ENCODE measurements at regions not wholly inside any gene's neighbourhood (a gene's known extent, or its start where the extent isn't known, plus 50 kb on each side); places are given as distances from the start of the nearest gene placed in this dataset.

DNA sequence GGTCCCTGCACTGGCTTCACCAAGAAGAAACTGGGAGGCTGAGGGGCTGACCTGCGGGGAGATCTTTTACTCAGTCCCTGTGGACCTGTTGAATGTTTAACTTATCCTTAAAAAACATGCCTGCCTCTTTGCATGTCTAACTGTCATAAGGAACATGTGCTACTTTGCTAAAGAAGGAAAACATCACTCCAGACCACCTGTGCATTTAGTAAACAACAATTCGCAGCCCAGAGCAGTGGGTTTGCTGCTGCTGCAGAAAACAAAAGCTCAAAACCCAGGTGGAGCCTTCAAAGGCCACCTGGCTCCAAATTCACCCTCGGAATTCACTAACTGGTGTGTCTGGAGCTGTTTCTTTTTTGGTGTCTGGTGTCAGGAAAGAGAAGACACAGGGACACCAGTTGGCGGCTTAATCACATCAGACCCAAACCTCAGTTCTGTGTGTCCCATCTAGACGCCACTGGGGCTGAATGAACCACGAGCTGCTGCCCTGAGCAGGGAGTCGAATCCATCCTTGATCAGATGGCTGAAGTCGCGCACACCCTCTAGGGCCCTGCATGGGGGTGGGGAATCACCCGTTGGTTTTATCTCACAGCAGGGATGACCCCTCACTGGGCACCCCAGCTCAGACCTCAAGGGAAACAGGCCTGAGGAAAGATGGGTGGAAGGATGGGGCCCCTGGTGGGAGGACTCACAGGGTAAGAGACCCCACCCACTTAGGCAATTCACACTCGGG lies 344.3 kb downstream of the PREX1 start (continued):
- no peak for TF ChIP-seq FOS (IDR thresholded peaks at IDR 0.05; ENCODE audit: borderline replicate concordance, extremely low read depth, insufficient read length)
- TF ChIP-seq BHLHE40 (IDR thresholded peaks at IDR 0.05; ENCODE audit: borderline replicate concordance in 1 of 2, low read depth in 2 of 2, low read length in 1 of 2), result no peak

DNA sequence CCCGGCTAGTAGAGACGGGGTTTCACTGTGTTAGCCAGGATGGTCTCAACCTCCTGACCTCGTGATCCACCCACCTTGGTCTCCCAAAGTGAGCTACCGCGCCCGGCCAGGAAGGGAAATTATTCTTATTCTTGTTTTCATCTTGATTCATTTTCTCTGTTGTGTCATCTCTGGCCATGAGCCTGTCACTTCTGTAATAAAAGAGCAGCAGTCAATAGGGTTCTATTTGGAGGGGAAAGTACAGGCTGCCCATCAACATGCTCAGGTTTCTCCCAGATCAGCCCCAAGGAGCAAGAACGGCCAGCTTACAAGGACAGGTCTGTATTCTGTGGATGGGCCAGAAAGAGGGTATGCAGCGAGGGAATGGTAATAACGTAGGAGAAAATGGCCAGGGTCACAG lies 345.0 kb downstream of the PREX1 start:
- no TSS peak for BruUV-seq (replicated peaks)
- no peaks in the 10 kb centered on the region for H3K27me3 ChIP-seq (replicated peaks in 1 of 2; ENCODE audit: control insufficient read depth in 2 of 2, insufficient read depth in 2 of 2, low read length in 1 of 2)
- H3K36me3 ChIP-seq (ENCODE audit: control insufficient read depth in 2 of 2, insufficient read depth in 2 of 2, low read length in 1 of 2), result no peaks in the 10 kb centered on the region
- SMC1A ChIA-PET (ENCODE audit: uncharacterized antibody, unreplicated experiment), result interaction anchor here (1.4 to 2.0 kb wide), 4 partner anchors 10 to 119 kb away, joined by 4 to 9 read pairs (median 5); no protein-coding TSS in a partner anchor
- POLR2A ChIA-PET, result interaction anchor here (0.6 to 1.1 kb wide), 3 partner anchors 122 to 598 kb away, joined by 3 to 5 read pairs (median 4); no protein-coding TSS in a partner anchor
- RAD21 ChIA-PET (ENCODE audit: unreplicated experiment), result interaction anchor here (0.7 to 1.9 kb wide), 5 partner anchors 28 to 969 kb away, joined by 3 to 5 read pairs (median 3); no protein-coding TSS in a partner anchor
- no peak overlapping the region for H3K27ac ChIP-seq (ENCODE audit: control insufficient read depth, insufficient read depth)
- ATAC-seq (peak; percentile 82), DNase-seq (ENCODE audit: low read depth, low spot score) (no peak), FAIRE-seq (no peak)
- H4K20me1 ChIP-seq (ENCODE audit: control insufficient read depth, insufficient read depth), result no peaks in the 10 kb centered on the region
- peaks cover 17% of the 10 kb centered on the region for H3K4me1 ChIP-seq (ENCODE audit: control insufficient read depth, insufficient read depth, low read length)
- H3K9me3 ChIP-seq (replicated peaks; ENCODE audit: control insufficient read depth, insufficient read depth, low read length), result no peaks in the 10 kb centered on the region
- H3K9ac ChIP-seq (ENCODE audit: control insufficient read depth, insufficient read depth, low read length), result no peak overlapping the region
- in situ Hi-C loops (cut with MboI), result no loop called here
- H3K4me2 ChIP-seq (ENCODE audit: control insufficient read depth, insufficient read depth), result no peak overlapping the region
- CTCF ChIA-PET, result interaction anchor here (0.5 to 1.5 kb wide), 5 partner anchors 9 to 1101 kb away, joined by 3 to 8 read pairs (median 3); no protein-coding TSS in a partner anchor
- intact Hi-C loops (cut with micrococcal nuclease; ENCODE audit: unreplicated experiment), result loop anchor here (5.0 to 10.0 kb wide), 2 partner anchors 118 to 140 kb away; no protein-coding TSS in a partner anchor
- H3K79me2 ChIP-seq (ENCODE audit: control insufficient read depth, insufficient read depth, low read length), result no peaks in the 10 kb centered on the region
- no peak overlapping the region for H3K4me3 ChIP-seq
- no peak overlapping the region for H2AFZ ChIP-seq (ENCODE audit: control insufficient read depth, low read depth, low read length)
- 0% methylated on average over 9 of the region's 9 CpGs for WGBS (ENCODE audit: insufficient coverage, insufficient replicate concordance, low lambda C conversion rate, missing lambda C conversion rate)
- no peak for TF ChIP-seq ZNF207 (IDR thresholded peaks at IDR 0.05; ENCODE audit: borderline replicate concordance)
- TF ChIP-seq EGR1 (IDR thresholded peaks at IDR 0.05; ENCODE audit: borderline replicate concordance in 1 of 2, low read depth in 2 of 2, low read length in 2 of 2), result peak in 1 of 2 experiments; percentile 41; a peak in 1 of 3 replicates
- TF ChIP-seq CHD2 (IDR thresholded peaks at IDR 0.05; ENCODE audit: borderline replicate concordance, low read depth, low read length), result no peak
- TF ChIP-seq HDAC6 (IDR thresholded peaks at IDR 0.05; ENCODE audit: unreplicated experiment), result no peak
- TF ChIP-seq ZNF24 (IDR thresholded peaks at IDR 0.05), result no peak
- TF ChIP-seq RUNX3 (IDR thresholded peaks at IDR 0.05; ENCODE audit: low read length), result peak; percentile 42; the same call in 1 of the 2 replicates
- no peak for TF ChIP-seq CBX3 (IDR thresholded peaks at IDR 0.05; ENCODE audit: borderline replicate concordance, low read depth)
- TF ChIP-seq POLR2A (IDR thresholded peaks at IDR 0.05; ENCODE audit: low read depth, low read length), result no peak
- TF ChIP-seq BHLHE40 (IDR thresholded peaks at IDR 0.05; ENCODE audit: borderline replicate concordance in 1 of 2, low read depth in 2 of 2, low read length in 1 of 2), result peak in 1 of 2 experiments; percentile 27; a peak in 1 of 4 replicates
- TF ChIP-seq, protein P1, sequence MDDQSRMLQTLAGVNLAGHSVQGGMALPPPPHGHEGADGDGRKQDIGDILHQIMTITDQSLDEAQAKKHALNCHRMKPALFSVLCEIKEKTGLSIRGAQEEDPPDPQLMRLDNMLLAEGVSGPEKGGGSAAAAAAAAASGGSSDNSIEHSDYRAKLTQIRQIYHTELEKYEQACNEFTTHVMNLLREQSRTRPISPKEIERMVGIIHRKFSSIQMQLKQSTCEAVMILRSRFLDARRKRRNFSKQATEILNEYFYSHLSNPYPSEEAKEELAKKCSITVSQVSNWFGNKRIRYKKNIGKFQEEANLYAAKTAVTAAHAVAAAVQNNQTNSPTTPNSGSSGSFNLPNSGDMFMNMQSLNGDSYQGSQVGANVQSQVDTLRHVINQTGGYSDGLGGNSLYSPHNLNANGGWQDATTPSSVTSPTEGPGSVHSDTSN (IDR thresholded peaks at IDR 0.05; ENCODE audit: insufficient replicate concordance, low read depth, low read length), result no peak
- no peak for TF ChIP-seq DPF2 (IDR thresholded peaks at IDR 0.05)
- TF ChIP-seq, protein P2, sequence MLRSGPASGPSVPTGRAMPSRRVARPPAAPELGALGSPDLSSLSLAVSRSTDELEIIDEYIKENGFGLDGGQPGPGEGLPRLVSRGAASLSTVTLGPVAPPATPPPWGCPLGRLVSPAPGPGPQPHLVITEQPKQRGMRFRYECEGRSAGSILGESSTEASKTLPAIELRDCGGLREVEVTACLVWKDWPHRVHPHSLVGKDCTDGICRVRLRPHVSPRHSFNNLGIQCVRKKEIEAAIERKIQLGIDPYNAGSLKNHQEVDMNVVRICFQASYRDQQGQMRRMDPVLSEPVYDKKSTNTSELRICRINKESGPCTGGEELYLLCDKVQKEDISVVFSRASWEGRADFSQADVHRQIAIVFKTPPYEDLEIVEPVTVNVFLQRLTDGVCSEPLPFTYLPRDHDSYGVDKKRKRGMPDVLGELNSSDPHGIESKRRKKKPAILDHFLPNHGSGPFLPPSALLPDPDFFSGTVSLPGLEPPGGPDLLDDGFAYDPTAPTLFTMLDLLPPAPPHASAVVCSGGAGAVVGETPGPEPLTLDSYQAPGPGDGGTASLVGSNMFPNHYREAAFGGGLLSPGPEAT (IDR thresholded peaks at IDR 0.05; ENCODE audit: low read depth), result 0 out of 2 replicates have a peak, but pooled peaks have one; percentile 15
- TF ChIP-seq MEF2B (IDR thresholded peaks at IDR 0.05; ENCODE audit: partially characterized antibody, poor library complexity, severe bottlenecking), result no peak
- TF ChIP-seq STAT1 (conservative IDR thresholded peaks at IDR 0.05), result no peak
- TF ChIP-seq, protein P3, sequence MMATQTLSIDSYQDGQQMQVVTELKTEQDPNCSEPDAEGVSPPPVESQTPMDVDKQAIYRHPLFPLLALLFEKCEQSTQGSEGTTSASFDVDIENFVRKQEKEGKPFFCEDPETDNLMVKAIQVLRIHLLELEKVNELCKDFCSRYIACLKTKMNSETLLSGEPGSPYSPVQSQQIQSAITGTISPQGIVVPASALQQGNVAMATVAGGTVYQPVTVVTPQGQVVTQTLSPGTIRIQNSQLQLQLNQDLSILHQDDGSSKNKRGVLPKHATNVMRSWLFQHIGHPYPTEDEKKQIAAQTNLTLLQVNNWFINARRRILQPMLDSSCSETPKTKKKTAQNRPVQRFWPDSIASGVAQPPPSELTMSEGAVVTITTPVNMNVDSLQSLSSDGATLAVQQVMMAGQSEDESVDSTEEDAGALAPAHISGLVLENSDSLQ (IDR thresholded peaks at IDR 0.05), result peak; percentile 69
- no peak for TF ChIP-seq CBFB (IDR thresholded peaks at IDR 0.05; ENCODE audit: low read depth)
- no peak for TF ChIP-seq RB1 (IDR thresholded peaks at IDR 0.05; ENCODE audit: borderline replicate concordance)
- TF ChIP-seq JUNB (IDR thresholded peaks at IDR 0.05), result peak; percentile 67
